Hematopoietic multipotent progenitor cell treated with erythropoietin and hydrocortisone succinate and interleukin-3 and kit ligand, for 17 days (in vitro differentiated cells): ENCODE measurements at regions not wholly inside any gene's neighbourhood (a gene's known extent, or its start where the extent isn't known, plus 50 kb on each side); places are given as distances from the start of the nearest gene placed in this dataset.
"Not testable (repeated sequence)": the region's sequence is repeated elsewhere in the genome, so short reads cannot be mapped to it uniquely, and the experiment has no call there.

Experiments
- DNase-seq: peaks from one replicate; pipeline ENCODE4 v3.0.0-alpha.2; 2015; ENCODE audit warnings: low spot score

- DNase-seq, result no peak
These were observed 602.8 kb upstream of the EPHA5 start for GRCh38 chr4:66273110-66273509.

GRCh38 chr4:66270356-66270755 is 600.1 kb upstream of the EPHA5 start:
- not testable (repeated sequence) for DNase-seq

GRCh38 chr4:66266554-66266953 is 596.3 kb upstream of the EPHA5 start:
- not testable (repeated sequence) for DNase-seq

- no peak for DNase-seq
These were observed 595.7 kb upstream of the EPHA5 start for GRCh38 chr4:66266035-66266434.

- DNase-seq, result no peak
These were observed 582.0 kb upstream of the EPHA5 start for GRCh38 chr4:66252291-66252690.

- DNase-seq, result no peak
These were observed 576.4 kb upstream of the EPHA5 start for GRCh38 chr4:66246643-66247042.

GRCh38 chr4:66235876-66236275 is 565.6 kb upstream of the EPHA5 start:
- no peak for DNase-seq

- DNase-seq, result no peak
These were observed 559.6 kb upstream of the EPHA5 start for GRCh38 chr4:66229885-66230284.

- no peak for DNase-seq
These were observed 555.2 kb upstream of the EPHA5 start for GRCh38 chr4:66225539-66225938.

GRCh38 chr4:66223068-66223703 is 552.9 kb upstream of the EPHA5 start:
- DNase-seq, result no peak

GRCh38 chr4:66219401-66219800 is 549.1 kb upstream of the EPHA5 start:
- DNase-seq, result no peak

- DNase-seq, result no peak
These were observed 546.0 kb upstream of the EPHA5 start for GRCh38 chr4:66216252-66216651.

- DNase-seq, result no peak
These were observed 542.2 kb upstream of the EPHA5 start for GRCh38 chr4:66212489-66212888.

- DNase-seq, result no peak
These were observed 534.4 kb upstream of the EPHA5 start for GRCh38 chr4:66204534-66205247.

GRCh38 chr4:66202870-66203269 is 532.6 kb upstream of the EPHA5 start:
- DNase-seq, result no peak

- DNase-seq, result no peak
These were observed 527.2 kb upstream of the EPHA5 start for GRCh38 chr4:66197451-66197850.

- DNase-seq, result no peak
These were observed 523.2 kb upstream of the EPHA5 start for GRCh38 chr4:66193487-66193886.

- DNase-seq, result no peak
These were observed 517.0 kb upstream of the EPHA5 start for GRCh38 chr4:66187175-66187720.

- DNase-seq, result no peak
These were observed 515.8 kb upstream of the EPHA5 start for GRCh38 chr4:66186095-66186494.

GRCh38 chr4:66182636-66183035 is 512.3 kb upstream of the EPHA5 start:
- DNase-seq, result no peak

- no peak for DNase-seq
These were observed 508.6 kb upstream of the EPHA5 start for GRCh38 chr4:66178906-66179305.

- no peak for DNase-seq
These were observed 499.1 kb upstream of the EPHA5 start for GRCh38 chr4:66169341-66169740.

GRCh38 chr4:66164869-66165268 is 494.6 kb upstream of the EPHA5 start:
- no peak for DNase-seq

- no peak for DNase-seq
These were observed 490.3 kb upstream of the EPHA5 start for GRCh38 chr4:66160606-66161005.
